ENCODE measurements at regions not wholly inside any gene's neighbourhood (a gene's known extent, or its start where the extent isn't known, plus 50 kb on each side); places are given as distances from the start of the nearest gene placed in this dataset.

- TF ChIP-seq GATA2 (IDR thresholded peaks at IDR 0.05; ENCODE audit: low read depth, low read length) (no peak), GATA3 (IDR thresholded peaks at IDR 0.05; ENCODE audit: low read depth, low read length) (no peak)
Observed at GRCh38 chr13:47457626-47458025, 543.4 kb downstream of the SUCLA2 start.
